ENCODE measurements at regions not wholly inside any gene's neighbourhood (a gene's known extent, or its start where the extent isn't known, plus 50 kb on each side); places are given as distances from the start of the nearest gene placed in this dataset.

DNA sequence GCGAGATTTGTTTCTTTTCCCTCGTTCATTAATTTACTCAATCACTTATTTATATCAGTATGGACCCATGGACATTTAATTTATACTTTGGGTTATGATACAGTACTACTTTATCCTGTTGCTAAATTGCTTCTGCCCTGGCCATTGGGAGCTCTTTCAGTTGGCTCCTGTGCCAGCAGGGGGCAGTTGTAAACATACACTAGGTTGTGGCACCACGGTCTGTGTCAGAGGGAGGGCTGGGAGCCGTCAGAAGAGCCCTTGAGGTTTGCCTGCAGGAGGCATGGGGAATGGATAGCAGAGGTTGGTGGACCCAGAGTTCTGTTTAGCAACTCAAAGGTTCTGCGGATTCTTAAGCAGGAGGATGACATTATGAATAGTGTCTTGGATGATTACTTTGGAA lies 94.3 kb downstream of the ERCC5 start:
- no peak for TF ChIP-seq POLR2A (IDR thresholded peaks at IDR 0.05; ENCODE audit: extremely low read depth, insufficient read length)
- TF ChIP-seq, protein P1, sequence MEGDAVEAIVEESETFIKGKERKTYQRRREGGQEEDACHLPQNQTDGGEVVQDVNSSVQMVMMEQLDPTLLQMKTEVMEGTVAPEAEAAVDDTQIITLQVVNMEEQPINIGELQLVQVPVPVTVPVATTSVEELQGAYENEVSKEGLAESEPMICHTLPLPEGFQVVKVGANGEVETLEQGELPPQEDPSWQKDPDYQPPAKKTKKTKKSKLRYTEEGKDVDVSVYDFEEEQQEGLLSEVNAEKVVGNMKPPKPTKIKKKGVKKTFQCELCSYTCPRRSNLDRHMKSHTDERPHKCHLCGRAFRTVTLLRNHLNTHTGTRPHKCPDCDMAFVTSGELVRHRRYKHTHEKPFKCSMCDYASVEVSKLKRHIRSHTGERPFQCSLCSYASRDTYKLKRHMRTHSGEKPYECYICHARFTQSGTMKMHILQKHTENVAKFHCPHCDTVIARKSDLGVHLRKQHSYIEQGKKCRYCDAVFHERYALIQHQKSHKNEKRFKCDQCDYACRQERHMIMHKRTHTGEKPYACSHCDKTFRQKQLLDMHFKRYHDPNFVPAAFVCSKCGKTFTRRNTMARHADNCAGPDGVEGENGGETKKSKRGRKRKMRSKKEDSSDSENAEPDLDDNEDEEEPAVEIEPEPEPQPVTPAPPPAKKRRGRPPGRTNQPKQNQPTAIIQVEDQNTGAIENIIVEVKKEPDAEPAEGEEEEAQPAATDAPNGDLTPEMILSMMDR (IDR thresholded peaks at IDR 0.05; ENCODE audit: low read depth, low read length): peak; percentile 41

All from NB4 (cell line).